Loucy (cell line): ENCODE measurements at regions not wholly inside any gene's neighbourhood (a gene's known extent, or its start where the extent isn't known, plus 50 kb on each side); places are given as distances from the start of the nearest gene placed in this dataset.

Experiments used
- H2AFZ ChIP-seq: fragments of 200-600 bp; sonication (generic); 2 replicates; pipeline ENCODE4 v1.6.0; 2016; ENCODE audit warnings: antibody characterized with exemption, mild to moderate bottlenecking, low read length, moderate library complexity
- H3F3A ChIP-seq: fragments of 200-600 bp; 2 replicates; pipeline ENCODE4 v1.6.0; 2016; ENCODE audit warnings: antibody characterized with exemption, low read depth, mild to moderate bottlenecking
- H3K27me3 ChIP-seq: fragments of 200-600 bp; sonication (generic); 2 replicates; pipeline ENCODE4 v1.6.1; 2014; ENCODE audit warnings: low read length, mild to moderate bottlenecking; ENCODE audit not compliant: insufficient read depth, poor library complexity, severe bottlenecking
- H3K36me3 ChIP-seq: fragments of 200-600 bp; sonication (generic); 2 replicates; pipeline ENCODE4 v1.6.1; 2016; ENCODE audit warnings: low read length; ENCODE audit not compliant: insufficient read depth
- H3K4me1 ChIP-seq: fragments of 200-600 bp; sonication (generic); 2 replicates; pipeline ENCODE4 v1.5.1; 2014; ENCODE audit warnings: low read length, mild to moderate bottlenecking; ENCODE audit not compliant: insufficient read depth, poor library complexity, severe bottlenecking
- H3K4me2 ChIP-seq: fragments of 200-600 bp; sonication (generic); 2 replicates; pipeline ENCODE4 v1.6.0; 2014; ENCODE audit warnings: antibody characterized with exemption, low read length, low read depth, mild to moderate bottlenecking; ENCODE audit not compliant: poor library complexity, severe bottlenecking
- H3K4me3 ChIP-seq: fragments of 200-600 bp; sonication (generic); 2 replicates; pipeline ENCODE4 v1.5.1; 2014; ENCODE audit warnings: low read length, mild to moderate bottlenecking, mixed read lengths; ENCODE audit not compliant: poor library complexity, severe bottlenecking
- H3K79me2 ChIP-seq: fragments of 200-600 bp; sonication (generic); 2 replicates; pipeline ENCODE4 v1.6.1; 2014; ENCODE audit warnings: low read length; ENCODE audit not compliant: insufficient read depth
- H3K9ac ChIP-seq: fragments of 200-600 bp; sonication (generic); 2 replicates; pipeline ENCODE4 v1.6.0; 2014; ENCODE audit warnings: mild to moderate bottlenecking, low read depth, low read length, moderate library complexity; ENCODE audit not compliant: poor library complexity, severe bottlenecking
- H3K9me2 ChIP-seq: fragments of 200-600 bp; sonication (generic); replicated peaks from 2 replicates; pipeline ENCODE4 v1.6.1; 2016; ENCODE audit warnings: low read depth, low read length, mixed read lengths
- H3K9me3 ChIP-seq: fragments of 200-600 bp; sonication (generic); 2 replicates; pipeline ENCODE4 v1.6.1; 2014; ENCODE audit warnings: mild to moderate bottlenecking, antibody characterized with exemption, low read length, low read depth; ENCODE audit not compliant: insufficient read depth
- H4K20me1 ChIP-seq: fragments of 200-600 bp; sonication (generic); 2 replicates; pipeline ENCODE4 v1.6.0; 2014; ENCODE audit warnings: antibody characterized with exemption, low read length, mild to moderate bottlenecking; ENCODE audit not compliant: insufficient read depth, poor library complexity, severe bottlenecking
- EZH2phosphoT487 ChIP-seq: fragments of 200-600 bp; IDR thresholded peaks from 2 replicates; pipeline ENCODE4 v1.6.1; 2018; ENCODE audit warnings: antibody characterized with exemption, mild to moderate bottlenecking, moderate library complexity, borderline replicate concordance
- TF ChIP-seq, protein P1 (sequence below): fragments of 200-600 bp; sonication (generic); conservative IDR thresholded peaks from 2 replicates; pipeline ENCODE4 v1.5.1; 2014; ENCODE audit warnings: mild to moderate bottlenecking, antibody characterized with exemption, low read length

DNA sequence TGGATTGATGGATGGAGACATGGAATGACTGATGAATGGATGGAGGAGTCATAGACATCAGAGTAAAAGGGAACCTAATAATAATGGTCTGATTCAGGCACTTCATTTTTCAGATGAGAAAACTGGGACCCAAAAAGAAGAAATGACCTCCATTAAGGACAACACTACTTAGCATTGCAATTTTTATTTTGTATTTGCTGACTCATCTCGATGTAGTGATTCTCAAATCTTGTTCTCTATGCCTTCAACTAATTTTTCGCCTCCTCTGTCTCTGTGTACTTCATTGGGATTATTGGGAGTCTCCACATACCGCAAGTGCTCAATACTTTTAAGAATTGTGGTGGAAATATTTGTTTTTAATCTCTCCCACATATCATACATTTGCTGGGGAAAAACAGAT is 446.2 kb upstream of the FSHR start:
- no peaks in the 10 kb centered on the region for H3F3A ChIP-seq
- no peaks in the 10 kb centered on the region for H3K9me3 ChIP-seq
- H3K4me3 ChIP-seq = no peak overlapping the region
- no peaks in the 10 kb centered on the region for H3K9me2 ChIP-seq
- no peaks in the 10 kb centered on the region for H3K36me3 ChIP-seq
- no peaks in the 10 kb centered on the region for H3K4me1 ChIP-seq
- H3K9ac ChIP-seq = no peak overlapping the region
- H3K4me2 ChIP-seq = no peak overlapping the region
- TF ChIP-seq, protein P1, sequence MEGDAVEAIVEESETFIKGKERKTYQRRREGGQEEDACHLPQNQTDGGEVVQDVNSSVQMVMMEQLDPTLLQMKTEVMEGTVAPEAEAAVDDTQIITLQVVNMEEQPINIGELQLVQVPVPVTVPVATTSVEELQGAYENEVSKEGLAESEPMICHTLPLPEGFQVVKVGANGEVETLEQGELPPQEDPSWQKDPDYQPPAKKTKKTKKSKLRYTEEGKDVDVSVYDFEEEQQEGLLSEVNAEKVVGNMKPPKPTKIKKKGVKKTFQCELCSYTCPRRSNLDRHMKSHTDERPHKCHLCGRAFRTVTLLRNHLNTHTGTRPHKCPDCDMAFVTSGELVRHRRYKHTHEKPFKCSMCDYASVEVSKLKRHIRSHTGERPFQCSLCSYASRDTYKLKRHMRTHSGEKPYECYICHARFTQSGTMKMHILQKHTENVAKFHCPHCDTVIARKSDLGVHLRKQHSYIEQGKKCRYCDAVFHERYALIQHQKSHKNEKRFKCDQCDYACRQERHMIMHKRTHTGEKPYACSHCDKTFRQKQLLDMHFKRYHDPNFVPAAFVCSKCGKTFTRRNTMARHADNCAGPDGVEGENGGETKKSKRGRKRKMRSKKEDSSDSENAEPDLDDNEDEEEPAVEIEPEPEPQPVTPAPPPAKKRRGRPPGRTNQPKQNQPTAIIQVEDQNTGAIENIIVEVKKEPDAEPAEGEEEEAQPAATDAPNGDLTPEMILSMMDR = no peak
- no peak for TF ChIP-seq EZH2phosphoT487
- no peak overlapping the region for H2AFZ ChIP-seq
- H3K27me3 ChIP-seq = no peaks in the 10 kb centered on the region
- H4K20me1 ChIP-seq = no peaks in the 10 kb centered on the region
- no peaks in the 10 kb centered on the region for H3K79me2 ChIP-seq

DNA sequence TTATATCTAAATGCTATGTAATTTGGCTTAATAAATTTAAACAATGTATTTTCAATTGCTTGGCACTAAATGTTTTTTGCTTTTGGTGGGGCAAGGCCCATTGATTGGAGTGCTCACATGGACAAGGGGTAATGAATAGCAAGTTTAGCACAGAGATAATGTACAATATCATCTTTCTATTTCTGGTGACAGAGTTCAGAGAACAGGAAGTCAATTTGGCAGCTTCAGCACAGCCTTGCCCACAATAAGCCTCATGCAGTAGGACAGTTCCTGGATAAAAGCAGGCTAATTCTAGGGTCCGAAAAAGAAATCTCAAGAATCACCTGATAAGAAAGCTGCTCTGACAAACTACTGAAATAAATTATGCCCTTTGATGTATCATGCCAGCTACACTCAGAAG is 443.9 kb upstream of the FSHR start:
- Histone ChIP-seq H3K79me2 (no peaks in the 10 kb centered on the region), H3K9me2 (no peaks in the 10 kb centered on the region), H3K9ac (no peak overlapping the region), H3F3A (no peaks in the 10 kb centered on the region), H4K20me1 (no peaks in the 10 kb centered on the region), H2AFZ (no peak overlapping the region), H3K9me3 (no peaks in the 10 kb centered on the region; the same call in 1 of the 2 replicates), H3K27me3 (no peaks in the 10 kb centered on the region), H3K36me3 (no peaks in the 10 kb centered on the region), H3K4me1 (no peaks in the 10 kb centered on the region), H3K4me3 (no peak overlapping the region), H3K4me2 (no peak overlapping the region)
- no peak for TF ChIP-seq EZH2phosphoT487
- TF ChIP-seq, protein P1 = no peak

DNA sequence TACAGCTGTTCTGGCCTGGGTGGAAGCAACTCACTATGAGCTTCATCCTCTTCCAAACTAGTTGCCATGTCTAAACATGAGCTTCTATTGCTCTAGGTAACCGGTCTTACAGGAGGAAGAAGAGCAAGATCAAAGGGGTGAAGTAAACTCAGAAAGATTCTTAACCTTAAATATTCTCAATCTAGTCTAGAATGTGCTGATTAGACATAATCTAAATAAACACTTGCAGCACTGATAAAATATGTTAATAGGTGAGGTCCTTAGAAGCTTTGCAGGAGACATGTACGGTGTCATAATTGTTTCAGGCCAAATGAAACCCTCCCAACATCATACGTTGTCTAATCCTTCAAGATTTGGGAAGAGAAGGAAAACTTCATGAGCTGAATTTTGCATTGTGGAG is 431.6 kb upstream of the FSHR start:
- Histone ChIP-seq H3K27me3 (no peaks in the 10 kb centered on the region), H3K9me2 (no peaks in the 10 kb centered on the region), H3K4me1 (no peaks in the 10 kb centered on the region), H4K20me1 (no peaks in the 10 kb centered on the region), H2AFZ (no peak overlapping the region), H3F3A (no peaks in the 10 kb centered on the region), H3K9me3 (no peaks in the 10 kb centered on the region), H3K4me2 (no peak overlapping the region), H3K4me3 (no peak overlapping the region), H3K36me3 (no peaks in the 10 kb centered on the region), H3K79me2 (no peaks in the 10 kb centered on the region), H3K9ac (no peak overlapping the region)
- TF ChIP-seq EZH2phosphoT487 = no peak
- TF ChIP-seq, protein P1 = no peak
